ENCODE measurements at regions not wholly inside any gene's neighbourhood (a gene's known extent, or its start where the extent isn't known, plus 50 kb on each side); places are given as distances from the start of the nearest gene placed in this dataset.

- Histone ChIP-seq H3K4me1 (ENCODE audit: low read length) (no peaks in the 10 kb centered on the region), H3K9ac (ENCODE audit: low read length) (no peak overlapping the region), H3K9me3 (ENCODE audit: low read length) (peaks cover 19% of the 10 kb centered on the region), H3K27ac (ENCODE audit: low read length) (no peak overlapping the region), H2AFZ (ENCODE audit: low read length) (no peak overlapping the region), H3K27me3 (ENCODE audit: low read length) (no peaks in the 10 kb centered on the region), H3K36me3 (ENCODE audit: insufficient read depth, low read length) (no peaks in the 10 kb centered on the region), H3K4me2 (ENCODE audit: low read depth, low read length, poor library complexity, severe bottlenecking) (no peak overlapping the region), H3K79me2 (ENCODE audit: low read length) (no peaks in the 10 kb centered on the region), H3K9me2 (replicated peaks; ENCODE audit: insufficient read depth, low read length) (no peaks in the 10 kb centered on the region), H3K4me3 (ENCODE audit: low read length) (no peak overlapping the region), H4K20me1 (ENCODE audit: insufficient read depth, low read depth, low read length) (no peaks in the 10 kb centered on the region)
- no peak for DNase-seq
Measured at GRCh38 chr16:7051591-7052349, 280.9 kb upstream of the RBFOX1 start.

DNA sequence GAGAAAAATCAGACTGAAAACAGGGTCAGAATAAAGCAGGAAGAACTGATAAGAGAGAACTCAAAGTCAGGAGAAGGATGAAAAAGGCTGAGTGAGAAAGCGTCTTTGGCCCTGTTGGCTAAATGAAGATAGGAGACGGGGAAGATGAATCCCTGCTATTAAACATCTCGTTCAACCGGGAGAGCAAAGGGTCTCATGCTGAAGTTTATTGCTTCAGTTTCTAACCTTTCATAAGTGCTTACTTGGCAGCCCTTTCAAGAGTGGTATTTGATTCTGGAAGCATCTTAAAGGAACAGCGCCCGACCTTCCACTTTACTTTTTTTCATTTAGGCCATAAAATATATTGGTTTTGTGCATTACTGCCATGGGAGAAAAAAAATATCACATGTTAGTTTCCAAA lies 288.3 kb upstream of the RBFOX1 start:
- Histone ChIP-seq H3K9ac (ENCODE audit: low read length) (no peak overlapping the region), H3K36me3 (ENCODE audit: insufficient read depth, low read length) (no peaks in the 10 kb centered on the region), H3K4me2 (ENCODE audit: low read depth, low read length, poor library complexity, severe bottlenecking) (no peak overlapping the region), H3K9me3 (ENCODE audit: low read length) (peaks cover 12% of the 10 kb centered on the region; the same call in 1 of the 2 replicates), H2AFZ (ENCODE audit: low read length) (no peak overlapping the region), H3K4me1 (ENCODE audit: low read length) (no peaks in the 10 kb centered on the region), H3K27ac (ENCODE audit: low read length) (no peak overlapping the region), H3K4me3 (ENCODE audit: low read length) (no peak overlapping the region), H4K20me1 (ENCODE audit: insufficient read depth, low read depth, low read length) (no peaks in the 10 kb centered on the region), H3K27me3 (ENCODE audit: low read length) (no peaks in the 10 kb centered on the region), H3K79me2 (ENCODE audit: low read length) (no peaks in the 10 kb centered on the region), H3K9me2 (replicated peaks; ENCODE audit: insufficient read depth, low read length) (no peaks in the 10 kb centered on the region)
- no peak for DNase-seq

GRCh38 chr16:7038475-7038874 lies 294.2 kb upstream of the RBFOX1 start:
- H3K36me3 ChIP-seq (ENCODE audit: insufficient read depth, low read length), result no peaks in the 10 kb centered on the region
- no peak overlapping the region for H3K4me3 ChIP-seq (ENCODE audit: low read length)
- no peak overlapping the region for H3K27ac ChIP-seq (ENCODE audit: low read length)
- H2AFZ ChIP-seq (ENCODE audit: low read length), result no peak overlapping the region
- no peaks in the 10 kb centered on the region for H3K27me3 ChIP-seq (ENCODE audit: low read length)
- peaks cover 10% of the 10 kb centered on the region; the same call in 1 of the 2 replicates for H3K9me3 ChIP-seq (ENCODE audit: low read length)
- no peak for DNase-seq
- no peaks in the 10 kb centered on the region for H3K4me1 ChIP-seq (ENCODE audit: low read length)
- no peaks in the 10 kb centered on the region for H3K9me2 ChIP-seq (replicated peaks; ENCODE audit: insufficient read depth, low read length)
- H4K20me1 ChIP-seq (ENCODE audit: insufficient read depth, low read depth, low read length), result no peaks in the 10 kb centered on the region
- no peak overlapping the region for H3K4me2 ChIP-seq (ENCODE audit: low read depth, low read length, poor library complexity, severe bottlenecking)
- no peak overlapping the region for H3K9ac ChIP-seq (ENCODE audit: low read length)
- H3K79me2 ChIP-seq (ENCODE audit: low read length), result no peaks in the 10 kb centered on the region

DNA sequence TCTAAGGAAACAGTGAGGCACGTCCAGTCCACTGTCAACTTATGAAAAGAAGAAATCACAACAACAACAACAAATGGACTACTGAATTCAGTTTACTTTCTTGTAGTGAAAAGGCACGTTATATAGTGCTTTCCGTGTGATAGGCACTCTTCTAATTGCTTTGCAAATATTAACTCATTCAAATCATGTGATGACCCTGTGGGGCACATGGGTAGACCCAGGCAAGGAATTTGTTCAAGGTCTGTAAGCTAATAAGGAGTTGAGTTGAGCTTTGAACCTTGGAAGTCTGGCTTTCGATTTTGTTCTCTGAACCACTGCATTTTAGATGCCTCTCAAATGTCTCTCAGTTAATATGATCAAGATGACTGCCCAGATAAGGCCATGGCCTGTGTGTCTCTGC lies 295.1 kb upstream of the RBFOX1 start:
- no peaks in the 10 kb centered on the region for H3K4me1 ChIP-seq (ENCODE audit: low read length)
- no peak overlapping the region for H3K9ac ChIP-seq (ENCODE audit: low read length)
- no peak overlapping the region for H2AFZ ChIP-seq (ENCODE audit: low read length)
- no peak overlapping the region for H3K4me2 ChIP-seq (ENCODE audit: low read depth, low read length, poor library complexity, severe bottlenecking)
- DNase-seq, result no peak
- H3K27ac ChIP-seq (ENCODE audit: low read length), result no peak overlapping the region
- no peaks in the 10 kb centered on the region for H3K27me3 ChIP-seq (ENCODE audit: low read length)
- no peaks in the 10 kb centered on the region; the same call in 1 of the 2 replicates for H3K36me3 ChIP-seq (ENCODE audit: insufficient read depth, low read length)
- H4K20me1 ChIP-seq (ENCODE audit: insufficient read depth, low read depth, low read length), result no peaks in the 10 kb centered on the region
- H3K79me2 ChIP-seq (ENCODE audit: low read length), result no peaks in the 10 kb centered on the region
- no peak overlapping the region for H3K4me3 ChIP-seq (ENCODE audit: low read length)
- H3K9me3 ChIP-seq (ENCODE audit: low read length), result peaks cover 10% of the 10 kb centered on the region; the same call in 1 of the 2 replicates
- no peaks in the 10 kb centered on the region for H3K9me2 ChIP-seq (replicated peaks; ENCODE audit: insufficient read depth, low read length)

GRCh38 chr16:7031031-7031430 lies 301.6 kb upstream of the RBFOX1 start:
- H3K9ac ChIP-seq (ENCODE audit: low read length), result no peak overlapping the region

DNA sequence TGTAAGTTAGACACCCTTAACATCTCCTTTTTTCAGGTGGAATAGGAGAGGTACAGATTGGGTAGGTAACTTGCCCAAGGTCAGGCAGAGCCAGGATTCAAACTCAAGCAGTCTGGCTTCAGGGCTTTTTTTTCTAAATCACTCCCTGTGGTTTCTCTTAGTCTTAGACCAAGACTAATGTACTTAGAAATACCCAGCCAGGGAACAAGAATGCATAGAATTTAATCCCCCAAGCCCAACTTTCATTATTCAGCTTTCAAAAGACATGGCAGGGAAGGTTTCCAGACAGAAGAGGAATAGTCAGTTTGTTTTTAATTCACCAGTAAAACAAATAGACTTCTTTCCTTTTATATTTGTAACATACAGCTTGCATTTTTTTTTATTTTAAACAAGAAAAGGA lies 305.2 kb upstream of the RBFOX1 start:
- Histone ChIP-seq H4K20me1 (ENCODE audit: insufficient read depth, low read depth, low read length) (no peaks in the 10 kb centered on the region), H3K4me1 (ENCODE audit: low read length) (no peaks in the 10 kb centered on the region), H3K79me2 (ENCODE audit: low read length) (no peaks in the 10 kb centered on the region), H3K4me2 (ENCODE audit: low read depth, low read length, poor library complexity, severe bottlenecking) (no peak overlapping the region), H3K27me3 (ENCODE audit: low read length) (no peaks in the 10 kb centered on the region), H2AFZ (ENCODE audit: low read length) (no peak overlapping the region), H3K4me3 (ENCODE audit: low read length) (no peak overlapping the region), H3K9me2 (replicated peaks; ENCODE audit: insufficient read depth, low read length) (no peaks in the 10 kb centered on the region), H3K9ac (ENCODE audit: low read length) (no peak overlapping the region), H3K9me3 (ENCODE audit: low read length) (peaks cover 4% of the 10 kb centered on the region; the same call in 1 of the 2 replicates), H3K36me3 (ENCODE audit: insufficient read depth, low read length) (no peaks in the 10 kb centered on the region), H3K27ac (ENCODE audit: low read length) (no peak overlapping the region)
- no peak for DNase-seq

More at GRCh38 chr16:7031031-7031430, 301.6 kb upstream of the RBFOX1 start:
- no peak overlapping the region for H3K27ac ChIP-seq (ENCODE audit: low read length)
- no peak overlapping the region for H3K4me3 ChIP-seq (ENCODE audit: low read length)
- H3K27me3 ChIP-seq (ENCODE audit: low read length), result no peaks in the 10 kb centered on the region
- H4K20me1 ChIP-seq (ENCODE audit: insufficient read depth, low read depth, low read length), result no peaks in the 10 kb centered on the region
- no peaks in the 10 kb centered on the region for H3K4me1 ChIP-seq (ENCODE audit: low read length)
- H3K9me3 ChIP-seq (ENCODE audit: low read length), result peaks cover 9% of the 10 kb centered on the region; the same call in 1 of the 2 replicates
- H3K4me2 ChIP-seq (ENCODE audit: low read depth, low read length, poor library complexity, severe bottlenecking), result no peak overlapping the region
- no peak for DNase-seq
- H2AFZ ChIP-seq (ENCODE audit: low read length), result no peak overlapping the region
- H3K79me2 ChIP-seq (ENCODE audit: low read length), result no peaks in the 10 kb centered on the region
- H3K36me3 ChIP-seq (ENCODE audit: insufficient read depth, low read length), result no peaks in the 10 kb centered on the region; the same call in 1 of the 2 replicates
- H3K9me2 ChIP-seq (replicated peaks; ENCODE audit: insufficient read depth, low read length), result no peaks in the 10 kb centered on the region

DNA sequence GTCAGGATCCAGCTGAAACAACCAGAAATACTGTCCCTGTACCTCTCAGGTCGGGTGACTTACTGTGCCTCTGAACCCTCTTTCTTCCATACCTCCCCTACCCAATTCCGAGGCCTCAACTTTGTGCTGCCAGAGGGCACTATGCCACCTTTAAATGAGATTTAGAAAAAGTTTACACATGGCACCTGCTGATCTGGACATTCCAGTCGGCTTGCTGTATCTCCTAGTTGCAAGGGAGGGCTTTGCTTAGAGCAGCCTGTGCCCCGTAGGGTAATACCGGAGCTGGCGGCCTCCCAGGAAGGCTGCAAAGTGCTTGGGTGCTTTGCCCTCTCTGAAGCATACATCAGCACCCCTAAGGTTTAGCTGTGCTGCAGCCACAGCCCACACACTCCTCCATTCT lies 306.0 kb upstream of the RBFOX1 start:
- H4K20me1 ChIP-seq (ENCODE audit: insufficient read depth, low read depth, low read length), result no peaks in the 10 kb centered on the region
- no peak overlapping the region for H3K27ac ChIP-seq (ENCODE audit: low read length)
- H3K36me3 ChIP-seq (ENCODE audit: insufficient read depth, low read length), result no peaks in the 10 kb centered on the region
- no peak overlapping the region for H2AFZ ChIP-seq (ENCODE audit: low read length)
- no peaks in the 10 kb centered on the region for H3K4me1 ChIP-seq (ENCODE audit: low read length)
- no peak overlapping the region for H3K4me2 ChIP-seq (ENCODE audit: low read depth, low read length, poor library complexity, severe bottlenecking)
- H3K9me3 ChIP-seq (ENCODE audit: low read length), result peaks cover 4% of the 10 kb centered on the region; the same call in 1 of the 2 replicates
- H3K27me3 ChIP-seq (ENCODE audit: low read length), result no peaks in the 10 kb centered on the region
- no peak for DNase-seq
- no peaks in the 10 kb centered on the region for H3K9me2 ChIP-seq (replicated peaks; ENCODE audit: insufficient read depth, low read length)
- H3K79me2 ChIP-seq (ENCODE audit: low read length), result no peaks in the 10 kb centered on the region
- H3K9ac ChIP-seq (ENCODE audit: low read length), result no peak overlapping the region
- H3K4me3 ChIP-seq (ENCODE audit: low read length), result no peak overlapping the region

GRCh38 chr16:7025616-7026190 lies 306.9 kb upstream of the RBFOX1 start:
- no peaks in the 10 kb centered on the region for H3K4me1 ChIP-seq (ENCODE audit: low read length)
- H3K9me3 ChIP-seq (ENCODE audit: low read length), result peaks cover 4% of the 10 kb centered on the region; the same call in 1 of the 2 replicates
- H4K20me1 ChIP-seq (ENCODE audit: insufficient read depth, low read depth, low read length), result no peaks in the 10 kb centered on the region
- no peak overlapping the region for H3K4me2 ChIP-seq (ENCODE audit: low read depth, low read length, poor library complexity, severe bottlenecking)
- H3K9ac ChIP-seq (ENCODE audit: low read length), result no peak overlapping the region
- H3K79me2 ChIP-seq (ENCODE audit: low read length), result no peaks in the 10 kb centered on the region
- H3K36me3 ChIP-seq (ENCODE audit: insufficient read depth, low read length), result no peaks in the 10 kb centered on the region
- no peak overlapping the region for H3K4me3 ChIP-seq (ENCODE audit: low read length)
- no peaks in the 10 kb centered on the region for H3K27me3 ChIP-seq (ENCODE audit: low read length)
- no peak overlapping the region for H3K27ac ChIP-seq (ENCODE audit: low read length)
- no peak overlapping the region for H2AFZ ChIP-seq (ENCODE audit: low read length)
- peak; percentile 85 for DNase-seq
- H3K9me2 ChIP-seq (replicated peaks; ENCODE audit: insufficient read depth, low read length), result no peaks in the 10 kb centered on the region

Data from Karpas-422 (cell line).